ENCODE measurements at regions not wholly inside any gene's neighbourhood (a gene's known extent, or its start where the extent isn't known, plus 50 kb on each side); places are given as distances from the start of the nearest gene placed in this dataset.

DNA sequence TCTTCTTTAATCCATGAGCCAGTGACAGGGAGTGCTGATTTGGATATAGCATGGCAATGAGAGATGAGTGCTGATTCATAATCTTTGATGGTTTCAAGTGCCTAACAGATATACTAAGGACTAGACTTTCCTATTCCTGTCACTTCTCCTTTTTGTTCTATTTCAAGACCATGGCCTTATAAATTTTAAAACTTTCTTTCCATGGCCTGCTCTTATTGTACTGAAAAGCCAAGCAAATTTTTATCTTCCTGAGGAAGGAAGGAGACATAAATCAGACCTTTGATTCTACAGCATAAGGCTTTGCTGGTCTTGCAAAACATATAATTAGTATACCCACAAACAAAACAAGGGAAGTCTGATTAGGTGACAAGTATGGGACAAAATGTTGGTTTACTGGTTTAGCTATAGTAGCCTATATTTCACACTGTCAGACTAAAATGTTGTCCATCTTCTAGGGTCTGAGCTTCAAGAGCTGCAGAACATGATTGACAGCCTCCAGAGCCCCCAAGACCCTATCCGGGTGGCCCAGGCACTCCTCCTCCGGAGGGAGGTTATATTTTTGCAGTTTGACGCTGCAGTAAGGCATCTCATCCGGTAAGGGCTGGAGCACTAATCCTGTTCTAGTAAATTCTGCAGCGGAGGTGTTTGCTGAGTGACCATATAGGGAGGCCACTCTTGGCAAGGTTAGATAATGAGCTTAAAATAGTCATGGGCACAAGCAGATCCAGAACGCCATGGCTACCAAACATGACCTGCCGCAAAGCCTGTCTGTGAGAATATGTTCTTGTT, 82.3 kb downstream of the CD164 start:
- no peak for DNase-seq (ENCODE audit: low read depth)
- H3K4me3 ChIP-seq (ENCODE audit: low read length) = no peak overlapping the region

DNA sequence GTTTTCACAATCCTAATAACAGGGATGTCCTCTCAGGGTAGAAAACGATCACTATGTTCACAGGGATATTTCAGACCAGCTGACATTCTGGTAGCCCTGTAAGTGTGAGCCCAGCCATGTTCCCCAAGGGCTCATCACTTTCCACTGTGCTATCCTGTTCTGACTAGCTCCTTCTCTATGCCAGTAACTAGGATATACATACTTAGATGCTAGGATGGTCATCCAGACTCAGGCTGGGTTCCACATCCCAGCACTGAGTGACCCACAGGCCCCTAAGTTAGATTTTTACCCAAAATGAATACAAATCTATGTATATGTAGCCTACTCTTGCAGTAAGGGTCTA, 83.0 kb downstream of the CD164 start:
- no peak for DNase-seq (ENCODE audit: low read depth)
- no peak overlapping the region for H3K4me3 ChIP-seq (ENCODE audit: low read length)
- TF ChIP-seq, protein P1, sequence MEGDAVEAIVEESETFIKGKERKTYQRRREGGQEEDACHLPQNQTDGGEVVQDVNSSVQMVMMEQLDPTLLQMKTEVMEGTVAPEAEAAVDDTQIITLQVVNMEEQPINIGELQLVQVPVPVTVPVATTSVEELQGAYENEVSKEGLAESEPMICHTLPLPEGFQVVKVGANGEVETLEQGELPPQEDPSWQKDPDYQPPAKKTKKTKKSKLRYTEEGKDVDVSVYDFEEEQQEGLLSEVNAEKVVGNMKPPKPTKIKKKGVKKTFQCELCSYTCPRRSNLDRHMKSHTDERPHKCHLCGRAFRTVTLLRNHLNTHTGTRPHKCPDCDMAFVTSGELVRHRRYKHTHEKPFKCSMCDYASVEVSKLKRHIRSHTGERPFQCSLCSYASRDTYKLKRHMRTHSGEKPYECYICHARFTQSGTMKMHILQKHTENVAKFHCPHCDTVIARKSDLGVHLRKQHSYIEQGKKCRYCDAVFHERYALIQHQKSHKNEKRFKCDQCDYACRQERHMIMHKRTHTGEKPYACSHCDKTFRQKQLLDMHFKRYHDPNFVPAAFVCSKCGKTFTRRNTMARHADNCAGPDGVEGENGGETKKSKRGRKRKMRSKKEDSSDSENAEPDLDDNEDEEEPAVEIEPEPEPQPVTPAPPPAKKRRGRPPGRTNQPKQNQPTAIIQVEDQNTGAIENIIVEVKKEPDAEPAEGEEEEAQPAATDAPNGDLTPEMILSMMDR (conservative IDR thresholded peaks at IDR 0.05; ENCODE audit: low read length) = no peak

More for the DNA sequence above, 82.3 kb downstream of the CD164 start:
- TF ChIP-seq, protein P1 (conservative IDR thresholded peaks at IDR 0.05; ENCODE audit: low read length) = no peak

DNA sequence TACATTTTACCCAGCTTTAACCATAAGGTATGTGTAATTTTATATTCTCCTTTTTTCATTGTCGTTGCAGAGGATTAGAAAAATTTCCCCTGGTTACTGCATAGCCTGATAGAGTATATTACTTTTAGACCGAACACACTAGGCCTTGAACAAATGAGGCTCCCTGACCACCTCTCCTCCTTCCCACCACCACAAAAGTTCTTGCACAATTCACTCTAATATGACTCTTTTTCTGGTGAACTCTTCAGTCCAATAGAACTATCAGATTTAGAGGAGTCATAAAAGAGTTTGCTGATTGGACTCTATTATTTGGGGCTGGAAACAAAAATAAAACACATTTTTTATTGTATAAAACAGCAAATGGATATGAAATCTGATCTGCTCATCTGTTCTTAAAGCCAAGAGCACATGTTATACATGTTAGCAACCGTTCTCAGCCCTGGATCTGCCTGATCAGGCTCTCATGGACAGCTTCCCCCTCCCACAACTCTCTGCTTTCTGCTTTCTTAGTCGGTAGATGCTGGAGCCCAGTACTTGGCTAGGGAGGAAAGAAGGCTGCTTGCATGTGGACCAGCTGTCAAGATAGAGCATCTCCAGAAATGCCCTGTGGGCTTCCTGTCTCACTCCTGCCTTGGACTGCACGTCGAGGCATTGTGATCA, 83.5 kb downstream of the CD164 start:
- TF ChIP-seq, protein P1 (conservative IDR thresholded peaks at IDR 0.05; ENCODE audit: low read length) = no peak
- no peak for DNase-seq (ENCODE audit: low read depth)
- no peak overlapping the region for H3K4me3 ChIP-seq (ENCODE audit: low read length)

DNA sequence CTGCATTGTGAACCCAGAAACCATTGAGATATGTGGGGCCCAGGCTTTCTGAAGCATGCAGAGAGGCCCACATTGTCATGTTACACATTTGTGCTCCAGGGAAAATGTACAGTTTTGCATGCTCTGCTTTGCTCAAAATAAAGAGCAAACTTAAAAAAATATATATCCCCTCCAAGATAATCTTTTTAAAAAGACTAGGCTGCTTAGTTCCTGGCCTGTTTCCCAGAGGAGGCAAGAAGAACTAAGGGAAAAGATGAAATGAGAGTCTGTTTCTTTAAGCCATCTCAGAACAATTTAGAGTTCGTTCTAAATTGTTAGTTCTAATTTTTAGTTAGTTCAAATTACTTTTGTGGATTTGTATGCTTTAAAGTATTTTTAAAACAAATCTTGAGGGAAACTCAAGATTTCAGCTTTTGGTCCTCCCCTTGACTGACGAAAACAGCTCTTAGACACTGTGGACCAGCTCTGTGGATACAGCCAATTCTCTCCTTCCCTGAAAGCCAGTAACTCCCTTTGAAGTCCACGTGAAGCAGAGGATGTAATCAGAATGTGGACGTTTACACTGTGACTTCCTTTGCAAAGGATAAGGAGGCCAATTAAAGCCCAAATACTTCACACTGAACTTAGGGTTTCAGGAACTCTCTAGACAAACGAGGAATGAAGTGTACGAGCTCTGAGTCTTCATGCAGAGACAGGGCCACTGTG, 84.7 kb downstream of the CD164 start:
- TF ChIP-seq, protein P1 (conservative IDR thresholded peaks at IDR 0.05; ENCODE audit: low read length) = no peak
- DNase-seq (ENCODE audit: low read depth) = no peak
- H3K4me3 ChIP-seq (ENCODE audit: low read length) = no peak overlapping the region

DNA sequence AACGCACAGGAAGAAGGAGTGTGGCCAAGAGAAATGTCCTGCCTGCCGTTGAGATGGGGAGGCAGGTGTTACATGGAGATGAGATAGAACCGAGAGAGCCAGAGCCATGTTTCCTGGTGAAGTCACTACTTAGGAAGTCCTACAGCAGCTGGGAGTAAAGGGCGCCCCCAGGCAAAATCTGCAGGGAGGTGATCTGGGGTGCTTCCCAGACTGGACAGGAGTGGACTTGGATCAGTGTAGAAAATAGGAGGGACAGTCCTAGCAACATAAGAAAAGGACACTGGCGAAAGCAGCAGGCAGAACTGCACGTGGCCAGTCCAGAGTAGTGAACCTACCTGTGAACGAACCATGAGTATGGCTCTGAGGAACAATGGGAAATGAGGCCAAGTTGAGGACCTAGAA, 85.3 kb downstream of the CD164 start:
- TF ChIP-seq, protein P1 (conservative IDR thresholded peaks at IDR 0.05; ENCODE audit: low read length) = no peak
- no peak for DNase-seq (ENCODE audit: low read depth)
- H3K4me3 ChIP-seq (ENCODE audit: low read length) = no peak overlapping the region

DNA sequence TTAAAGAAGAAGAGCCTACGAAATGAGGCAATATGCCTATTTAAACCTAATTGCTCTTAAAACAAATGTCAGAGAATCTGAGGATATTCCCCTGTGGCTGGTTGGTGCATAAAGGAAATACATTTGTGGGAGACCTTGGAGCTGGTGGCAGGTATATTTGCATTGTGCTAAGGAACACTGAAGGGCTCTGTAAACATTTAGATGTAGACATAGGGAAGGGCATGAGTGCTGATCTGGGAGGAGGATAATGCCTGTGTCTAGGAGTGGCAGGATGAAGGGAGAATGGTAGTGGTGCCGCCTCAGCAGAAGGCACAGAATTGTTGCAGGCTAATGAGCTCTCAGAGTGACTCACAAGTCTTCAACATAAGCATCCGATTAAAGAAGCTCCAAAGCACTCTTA, 85.8 kb downstream of the CD164 start:
- TF ChIP-seq, protein P1 (conservative IDR thresholded peaks at IDR 0.05; ENCODE audit: low read length) = no peak
- H3K4me3 ChIP-seq (ENCODE audit: low read length) = no peak overlapping the region
- no peak for DNase-seq (ENCODE audit: low read depth)

Data from AG10803 (cell line).